ENCODE measurements at regions not wholly inside any gene's neighbourhood (a gene's known extent, or its start where the extent isn't known, plus 50 kb on each side); places are given as distances from the start of the nearest gene placed in this dataset.
"Not testable (repeated sequence)": the region's sequence is repeated elsewhere in the genome, so short reads cannot be mapped to it uniquely, and the experiment has no call there.

GRCh38 chr15:95142531-95142930 lies 911.2 kb downstream of the MCTP2 start:
- DNase-seq (ENCODE audit: low read depth): no peak

- no peak for DNase-seq (ENCODE audit: low read depth)
Observed at GRCh38 chr15:95146481-95146880, 915.1 kb downstream of the MCTP2 start.

GRCh38 chr15:95148183-95148582 lies 916.8 kb downstream of the MCTP2 start:
- DNase-seq (ENCODE audit: low read depth): no peak

- no peak for DNase-seq (ENCODE audit: low read depth)
Observed at GRCh38 chr15:95149036-95149435, 917.7 kb downstream of the MCTP2 start.

- DNase-seq (ENCODE audit: low read depth): no peak
Observed at GRCh38 chr15:95149771-95150170, 918.4 kb downstream of the MCTP2 start.

- DNase-seq (ENCODE audit: low read depth): no peak
Observed at GRCh38 chr15:95150466-95150865, 919.1 kb downstream of the MCTP2 start.

- DNase-seq (ENCODE audit: low read depth): no peak
Observed at GRCh38 chr15:95152741-95153140, 921.4 kb downstream of the MCTP2 start.

GRCh38 chr15:95153201-95153600 lies 921.8 kb downstream of the MCTP2 start:
- not testable (repeated sequence) for DNase-seq (ENCODE audit: low read depth)

- no peak for DNase-seq (ENCODE audit: low read depth)
Observed at GRCh38 chr15:95160316-95160715, 929.0 kb downstream of the MCTP2 start.

- no peak for DNase-seq (ENCODE audit: low read depth)
Observed at GRCh38 chr15:95162069-95162468, 930.7 kb downstream of the MCTP2 start.

GRCh38 chr15:95162531-95162930 lies 931.2 kb downstream of the MCTP2 start:
- DNase-seq (ENCODE audit: low read depth): no peak

GRCh38 chr15:95162967-95163531 lies 931.7 kb downstream of the MCTP2 start:
- DNase-seq (ENCODE audit: low read depth): no peak

- no peak for DNase-seq (ENCODE audit: low read depth)
Observed at GRCh38 chr15:95168152-95168551, 936.8 kb downstream of the MCTP2 start.

- DNase-seq (ENCODE audit: low read depth): no peak
Observed at GRCh38 chr15:95168951-95169431, 937.6 kb downstream of the MCTP2 start.

- DNase-seq (ENCODE audit: low read depth): no peak
Observed at GRCh38 chr15:95169541-95170459, 938.4 kb downstream of the MCTP2 start.

GRCh38 chr15:95170561-95171380 lies 939.4 kb downstream of the MCTP2 start:
- no peak for DNase-seq (ENCODE audit: low read depth)

GRCh38 chr15:95171564-95171963 lies 940.2 kb downstream of the MCTP2 start:
- no peak for DNase-seq (ENCODE audit: low read depth)

GRCh38 chr15:95174301-95175259 lies 943.2 kb downstream of the MCTP2 start:
- DNase-seq (ENCODE audit: low read depth): no peak

GRCh38 chr15:95175914-95176658 lies 944.7 kb downstream of the MCTP2 start:
- DNase-seq (ENCODE audit: low read depth): no peak

- DNase-seq (ENCODE audit: low read depth): no peak
Observed at GRCh38 chr15:95176794-95177577, 945.6 kb downstream of the MCTP2 start.
